GM21619 (cell line): ENCODE measurements at regions not wholly inside any gene's neighbourhood (a gene's known extent, or its start where the extent isn't known, plus 50 kb on each side); places are given as distances from the start of the nearest gene placed in this dataset.

Experiments
- ATAC-seq: cut with Tn5 transposase; IDR thresholded peaks from one replicate; pipeline ENCODE4 v1.9.1; 2021; ENCODE audit not compliant: unreplicated experiment

GRCh38 chr3:148255981-148256969, 441.4 kb upstream of the AGTR1 start:
- ATAC-seq, result no peak

GRCh38 chr3:148262980-148263379, 434.7 kb upstream of the AGTR1 start:
- ATAC-seq, result no peak

- ATAC-seq, result no peak
Observed at GRCh38 chr3:148265841-148266240, 431.9 kb upstream of the AGTR1 start.

GRCh38 chr3:148266341-148266740, 431.4 kb upstream of the AGTR1 start:
- no peak for ATAC-seq

- no peak for ATAC-seq
Observed at GRCh38 chr3:148269816-148270215, 427.9 kb upstream of the AGTR1 start.

- ATAC-seq, result no peak
Observed at GRCh38 chr3:148280623-148281242, 417.0 kb upstream of the AGTR1 start.

- ATAC-seq, result no peak
Observed at GRCh38 chr3:148289159-148289558, 408.5 kb upstream of the AGTR1 start.

GRCh38 chr3:148297013-148297412, 400.7 kb upstream of the AGTR1 start:
- no peak for ATAC-seq

GRCh38 chr3:148307443-148307843, 390.3 kb upstream of the AGTR1 start:
- ATAC-seq, result peak; percentile 63

GRCh38 chr3:148309390-148310035, 388.2 kb upstream of the AGTR1 start:
- peak; percentile 86 for ATAC-seq

- no peak for ATAC-seq
Observed at GRCh38 chr3:148315756-148316155, 381.9 kb upstream of the AGTR1 start.

GRCh38 chr3:148318240-148318639, 379.5 kb upstream of the AGTR1 start:
- no peak for ATAC-seq

GRCh38 chr3:148319161-148319915, 378.4 kb upstream of the AGTR1 start:
- peak; percentile 91 for ATAC-seq

GRCh38 chr3:148319960-148320359, 377.7 kb upstream of the AGTR1 start:
- no peak for ATAC-seq

GRCh38 chr3:148329481-148330235, 368.0 kb upstream of the AGTR1 start:
- no peak for ATAC-seq

- no peak for ATAC-seq
Observed at GRCh38 chr3:148330542-148330941, 367.2 kb upstream of the AGTR1 start.

- ATAC-seq, result peak; percentile 59
Observed at GRCh38 chr3:148331081-148331846, 366.4 kb upstream of the AGTR1 start.

GRCh38 chr3:148332509-148332908, 365.2 kb upstream of the AGTR1 start:
- no peak for ATAC-seq

- no peak for ATAC-seq
Observed at GRCh38 chr3:148333091-148333490, 364.6 kb upstream of the AGTR1 start.
